HEK293 (cell line): ENCODE measurements at regions not wholly inside any gene's neighbourhood (a gene's known extent, or its start where the extent isn't known, plus 50 kb on each side); places are given as distances from the start of the nearest gene placed in this dataset.
A peak's percentile ranks its signal among the peaks of the same experiment; 100 is the strongest.

Experiments
- CTCF ChIA-PET: fragments of 350-600 bp; formaldehyde crosslinking; extraction: SDS; loops from one replicate; lab custom pipeline; 2021; ENCODE audit warnings: antibody characterized with exemption; lab: Yijun Ruan, JAX
- POLR2A ChIA-PET: fragments of 300-600 bp; formaldehyde crosslinking; extraction: SDS; loops from one replicate; lab custom pipeline; 2020; ENCODE audit warnings: antibody characterized with exemption, inconsistent platforms; lab: Yijun Ruan, JAX
- H3K27ac ChIP-seq: fragments of 200-500 bp; sonication (Bioruptor generic); 2 replicates; pipeline ENCODE4 v1.5.1; 2014; ENCODE audit warnings: low read depth, low read length, control low read depth, inconsistent platforms; ENCODE audit errors: extremely low read depth
- H3K36me3 ChIP-seq, 2 experiments: fragments of 200-500 bp in 1 of 2; sonication (Bioruptor generic) in 1 of 2; 1 replicate in 1 of 2; 2 replicates in 1 of 2; pipeline ENCODE4 v1.5.1; 2014 to 2017; ENCODE audit warnings: inconsistent platforms in 2 of 2, low read length in 2 of 2; ENCODE audit not compliant: control insufficient read depth in 2 of 2, insufficient read depth in 1 of 2
- H3K4me1 ChIP-seq: fragments of 200-500 bp; sonication (Bioruptor generic); 2 replicates; pipeline ENCODE4 v1.5.1; 2014; ENCODE audit warnings: mild to moderate bottlenecking, low read length, inconsistent platforms; ENCODE audit not compliant: control insufficient read depth, insufficient read depth
- H3K4me3 ChIP-seq: 2 replicates; pipeline ENCODE4 v1.5.1; 2011; ENCODE audit warnings: low read depth, mild to moderate bottlenecking, control low read depth, low read length, moderate library complexity
- H3K9me3 ChIP-seq: fragments of 200-500 bp; sonication (Bioruptor generic); 2 replicates; pipeline ENCODE4 v1.5.1; 2014; ENCODE audit warnings: low read depth, low read length, inconsistent platforms; ENCODE audit not compliant: control insufficient read depth, insufficient read depth
- KLF10 ChIP-seq: fragments of 450-650 bp; IDR thresholded peaks from 2 replicates; pipeline ENCODE4 v1.5.1; 2018; ENCODE audit warnings: missing biosample characterization, mild to moderate bottlenecking, missing genetic modification characterization
- KLF7 ChIP-seq: fragments of 450-650 bp; formaldehyde crosslinking; IDR thresholded peaks from 2 replicates; pipeline ENCODE4 v1.5.1; 2016; ENCODE audit warnings: missing biosample characterization, missing genetic modification characterization, borderline replicate concordance
- OSR2 ChIP-seq: fragments of 450-650 bp; formaldehyde crosslinking; IDR thresholded peaks from 2 replicates; pipeline ENCODE4 v1.5.1; 2016; ENCODE audit warnings: missing biosample characterization, missing genetic modification characterization
- PRDM1 ChIP-seq: fragments of 450-650 bp; formaldehyde crosslinking; IDR thresholded peaks from 2 replicates; pipeline ENCODE4; 2016; ENCODE audit warnings: missing biosample characterization, missing genetic modification characterization
- SCRT2 ChIP-seq: fragments of 450-650 bp; formaldehyde crosslinking; IDR thresholded peaks from 2 replicates; pipeline ENCODE4 v1.5.1; 2016; ENCODE audit warnings: missing biosample characterization, missing genetic modification characterization
- TCF7L2 ChIP-seq: IDR thresholded peaks from 2 replicates; pipeline ENCODE4 v1.6.1; 2011; ENCODE audit warnings: low read depth, mild to moderate bottlenecking, inconsistent platforms, low read length, moderate library complexity, borderline replicate concordance
- TRIM28 ChIP-seq: IDR thresholded peaks from 2 replicates; pipeline ENCODE4 v1.6.1; 2011; ENCODE audit warnings: low read length, control low read depth, borderline replicate concordance
- ZBTB17 ChIP-seq: fragments of 450-650 bp; formaldehyde crosslinking; IDR thresholded peaks from 2 replicates; pipeline ENCODE4 v1.5.1; 2016; ENCODE audit warnings: missing biosample characterization, missing genetic modification characterization
- ZBTB8A ChIP-seq: fragments of 450-650 bp; formaldehyde crosslinking; IDR thresholded peaks from 2 replicates; pipeline ENCODE4 v1.5.1; 2016; ENCODE audit warnings: missing biosample characterization, missing genetic modification characterization
- ZFHX2 ChIP-seq: fragments of 450-650 bp; formaldehyde crosslinking; conservative IDR thresholded peaks from 2 replicates; pipeline ENCODE4 v1.5.1; 2016; ENCODE audit warnings: missing biosample characterization, missing genetic modification characterization
- ZIC2 ChIP-seq: fragments of 450-650 bp; formaldehyde crosslinking; IDR thresholded peaks from 2 replicates; pipeline ENCODE4 v1.5.1; 2016; ENCODE audit warnings: missing biosample characterization, missing genetic modification characterization
- ZNF114 ChIP-seq: fragments of 450-650 bp; formaldehyde crosslinking; IDR thresholded peaks from 2 replicates; pipeline ENCODE4 v1.5.0; 2017; ENCODE audit warnings: missing biosample characterization, missing genetic modification characterization
- ZNF18 ChIP-seq: fragments of 450-650 bp; formaldehyde crosslinking; IDR thresholded peaks from 2 replicates; pipeline ENCODE4 v1.5.1; 2016; ENCODE audit warnings: missing biosample characterization, missing genetic modification characterization
- ZNF19 ChIP-seq: fragments of 450-650 bp; formaldehyde crosslinking; IDR thresholded peaks from 2 replicates; pipeline ENCODE4; 2016; ENCODE audit warnings: missing biosample characterization, missing genetic modification characterization, low read depth
- ZNF214 ChIP-seq: fragments of 450-650 bp; formaldehyde crosslinking; IDR thresholded peaks from 2 replicates; pipeline ENCODE4 v1.5.1; 2017; ENCODE audit warnings: missing biosample characterization, mild to moderate bottlenecking, missing genetic modification characterization, borderline replicate concordance
- ZNF223 ChIP-seq: fragments of 450-650 bp; formaldehyde crosslinking; IDR thresholded peaks from 2 replicates; pipeline ENCODE4 v1.5.1; 2016; ENCODE audit warnings: missing biosample characterization, missing genetic modification characterization
- ZNF302 ChIP-seq: fragments of 450-650 bp; formaldehyde crosslinking; IDR thresholded peaks from 2 replicates; pipeline ENCODE4 v1.5.1; 2016; ENCODE audit warnings: missing biosample characterization, missing genetic modification characterization, low read depth
- ZNF335 ChIP-seq: fragments of 450-650 bp; formaldehyde crosslinking; conservative IDR thresholded peaks from 2 replicates; pipeline ENCODE4 v1.5.1; 2016; ENCODE audit warnings: missing biosample characterization, missing genetic modification characterization
- ZNF513 ChIP-seq: fragments of 450-650 bp; IDR thresholded peaks from 2 replicates; pipeline ENCODE4 v1.5.1; 2018; ENCODE audit warnings: missing biosample characterization, missing genetic modification characterization
- ZNF621 ChIP-seq: fragments of 450-650 bp; formaldehyde crosslinking; IDR thresholded peaks from 2 replicates; pipeline ENCODE4 v1.5.1; 2017; ENCODE audit warnings: missing biosample characterization, missing genetic modification characterization
- ZSCAN16 ChIP-seq: fragments of 450-650 bp; formaldehyde crosslinking; IDR thresholded peaks from 2 replicates; pipeline ENCODE4 v1.5.1; 2016; ENCODE audit warnings: missing biosample characterization, missing genetic modification characterization
- ZSCAN23 ChIP-seq: fragments of 450-650 bp; formaldehyde crosslinking; IDR thresholded peaks from 2 replicates; pipeline ENCODE4 v1.5.1; 2016; ENCODE audit warnings: missing biosample characterization, missing genetic modification characterization
- TF ChIP-seq, protein P1 (sequence below): fragments of 450-650 bp; formaldehyde crosslinking; IDR thresholded peaks from 2 replicates; pipeline ENCODE4 v1.5.1; 2017; ENCODE audit warnings: missing biosample characterization, mild to moderate bottlenecking, missing genetic modification characterization, moderate library complexity
- TF ChIP-seq, protein P2 (sequence below): fragments of 450-650 bp; formaldehyde crosslinking; IDR thresholded peaks from 2 replicates; pipeline ENCODE4 v1.5.1; 2016; ENCODE audit warnings: missing biosample characterization, missing genetic modification characterization

GRCh38 chr6:22146931-22147701, 149.7 kb downstream of the PRL start (continued):
- TF ChIP-seq KLF7 (tag by site-specific recombination) (no peak), ZNF18 (tag by site-specific recombination) (no peak), ZIC2 (tag by site-specific recombination) (no peak), ZNF621 (tag by site-specific recombination) (no peak), TRIM28 (no peak), KLF10 (tag by site-specific recombination) (no peak), ZSCAN16 (tag by site-specific recombination) (no peak), ZBTB8A (no peak)
- TF ChIP-seq, all 188 proteins: peak for 0

GRCh38 chr6:22147921-22148776, 148.7 kb downstream of the PRL start:
- Histone ChIP-seq H3K36me3 (no peaks in the 10 kb centered on the region), H3K9me3 (no peaks in the 10 kb centered on the region), H3K4me3 (no peak overlapping the region), H3K4me1 (peaks cover 23% of the 10 kb centered on the region), H3K27ac (peak overlapping the region; percentile 40; the same call in 1 of the 2 replicates)
- CTCF ChIA-PET: interaction anchor here (0.5 to 0.7 kb wide), 2 partner anchors 11 to 118 kb away, joined by 3 read pairs; no protein-coding TSS in a partner anchor
- peak; percentile 45 for TF ChIP-seq SCRT2 (tag by site-specific recombination)
- TF ChIP-seq, protein P1, sequence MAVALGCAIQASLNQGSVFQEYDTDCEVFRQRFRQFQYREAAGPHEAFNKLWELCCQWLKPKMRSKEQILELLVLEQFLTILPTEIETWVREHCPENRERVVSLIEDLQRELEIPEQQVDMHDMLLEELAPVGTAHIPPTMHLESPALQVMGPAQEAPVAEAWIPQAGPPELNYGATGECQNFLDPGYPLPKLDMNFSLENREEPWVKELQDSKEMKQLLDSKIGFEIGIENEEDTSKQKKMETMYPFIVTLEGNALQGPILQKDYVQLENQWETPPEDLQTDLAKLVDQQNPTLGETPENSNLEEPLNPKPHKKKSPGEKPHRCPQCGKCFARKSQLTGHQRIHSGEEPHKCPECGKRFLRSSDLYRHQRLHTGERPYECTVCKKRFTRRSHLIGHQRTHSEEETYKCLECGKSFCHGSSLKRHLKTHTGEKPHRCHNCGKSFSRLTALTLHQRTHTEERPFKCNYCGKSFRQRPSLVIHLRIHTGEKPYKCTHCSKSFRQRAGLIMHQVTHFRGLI (tag by site-specific recombination): no peak
- no peak for TF ChIP-seq ZNF214 (tag by site-specific recombination)
- TF ChIP-seq TCF7L2: no peak
- no peak for TF ChIP-seq ZSCAN23 (tag by site-specific recombination)
- TF ChIP-seq ZBTB17 (tag by site-specific recombination): peak; percentile 79
- TF ChIP-seq, protein P2, sequence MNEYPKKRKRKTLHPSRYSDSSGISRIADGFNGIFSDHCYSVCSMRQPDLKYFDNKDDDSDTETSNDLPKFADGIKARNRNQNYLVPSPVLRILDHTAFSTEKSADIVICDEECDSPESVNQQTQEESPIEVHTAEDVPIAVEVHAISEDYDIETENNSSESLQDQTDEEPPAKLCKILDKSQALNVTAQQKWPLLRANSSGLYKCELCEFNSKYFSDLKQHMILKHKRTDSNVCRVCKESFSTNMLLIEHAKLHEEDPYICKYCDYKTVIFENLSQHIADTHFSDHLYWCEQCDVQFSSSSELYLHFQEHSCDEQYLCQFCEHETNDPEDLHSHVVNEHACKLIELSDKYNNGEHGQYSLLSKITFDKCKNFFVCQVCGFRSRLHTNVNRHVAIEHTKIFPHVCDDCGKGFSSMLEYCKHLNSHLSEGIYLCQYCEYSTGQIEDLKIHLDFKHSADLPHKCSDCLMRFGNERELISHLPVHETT (tag by site-specific recombination): no peak
- no peak for TF ChIP-seq ZFHX2
- no peak for TF ChIP-seq ZNF114
- TF ChIP-seq ZNF335 (tag by site-specific recombination): peak; percentile 49; the same call in 1 of the 2 replicates
- TF ChIP-seq PRDM1 (tag by site-specific recombination): peak; percentile 59
- no peak for TF ChIP-seq ZNF223 (tag by site-specific recombination)
- no peak for TF ChIP-seq OSR2 (tag by site-specific recombination)
- TF ChIP-seq ZNF19 (tag by site-specific recombination): no peak
- no peak for TF ChIP-seq ZNF302 (tag by site-specific recombination)
- TF ChIP-seq KLF10 (tag by site-specific recombination): no peak
- TF ChIP-seq ZNF513 (tag by site-specific recombination): no peak
- POLR2A ChIA-PET: interaction anchor here (3.3 kb wide), 1 partner anchor 554 kb away, joined by 19 read pairs; the partner anchor contains the start of gene SOX4
